ENCODE measurements at regions not wholly inside any gene's neighbourhood (a gene's known extent, or its start where the extent isn't known, plus 50 kb on each side); places are given as distances from the start of the nearest gene placed in this dataset.
"Not testable (repeated sequence)": the region's sequence is repeated elsewhere in the genome, so short reads cannot be mapped to it uniquely, and the experiment has no call there.

DNA sequence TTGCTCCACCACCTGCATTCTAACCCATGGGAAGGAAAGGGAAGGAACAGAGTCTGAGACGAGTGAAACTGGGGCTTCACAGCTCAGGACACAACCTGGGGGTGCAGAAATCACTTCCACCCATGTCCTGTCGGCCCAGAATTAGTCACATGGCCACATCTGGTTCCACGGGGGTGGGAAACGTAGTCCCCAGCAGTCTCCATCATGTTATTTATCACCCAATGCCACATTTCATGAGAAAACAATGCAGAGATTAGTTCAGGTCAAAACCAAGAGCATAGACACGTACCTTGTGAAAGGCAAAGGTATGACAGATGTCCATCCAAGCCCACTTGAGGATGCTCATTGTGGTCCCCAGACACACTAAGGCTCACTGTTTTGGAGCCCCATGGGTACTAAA, 125.1 kb downstream of the MED10 start:
- Histone ChIP-seq H3K4me3 (no peak overlapping the region), H3K36me3 (no peaks in the 10 kb centered on the region), H3K9me3 (peaks cover 3% of the 10 kb centered on the region; the same call in 1 of the 2 replicates), H3K27me3 (no peaks in the 10 kb centered on the region)
- DNase-seq = no peak

DNA sequence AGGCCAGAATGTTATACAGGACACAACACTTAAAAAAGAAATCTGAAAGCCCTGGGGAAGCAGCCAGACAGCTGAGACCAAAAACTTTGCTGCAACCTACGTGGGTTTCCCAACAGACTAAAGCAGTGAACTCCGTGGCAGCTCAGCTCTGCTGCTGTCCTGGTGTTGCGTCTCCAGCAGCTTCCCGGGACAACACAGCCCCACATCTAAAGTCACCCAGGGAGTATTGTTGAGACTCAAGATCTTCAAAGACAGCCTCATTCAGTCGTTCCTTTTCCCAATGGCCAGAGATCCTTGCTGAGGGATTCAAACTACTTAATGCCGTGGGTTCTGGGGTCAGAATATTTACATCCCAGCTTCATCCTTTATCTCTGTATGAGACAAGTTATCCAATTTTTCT, 125.8 kb downstream of the MED10 start:
- no peak overlapping the region for H3K4me3 ChIP-seq
- peaks cover 3% of the 10 kb centered on the region; the same call in 1 of the 2 replicates for H3K9me3 ChIP-seq
- no peaks in the 10 kb centered on the region for H3K27me3 ChIP-seq
- no peaks in the 10 kb centered on the region for H3K36me3 ChIP-seq
- DNase-seq = no peak

- Histone ChIP-seq H3K4me3 (no peak overlapping the region), H3K27me3 (no peaks in the 10 kb centered on the region), H3K36me3 (no peaks in the 10 kb centered on the region), H3K9me3 (peaks cover 3% of the 10 kb centered on the region; the same call in 1 of the 2 replicates)
- no peak for DNase-seq
Measured at GRCh38 chr5:6251565-6252102, 126.7 kb downstream of the MED10 start.

DNA sequence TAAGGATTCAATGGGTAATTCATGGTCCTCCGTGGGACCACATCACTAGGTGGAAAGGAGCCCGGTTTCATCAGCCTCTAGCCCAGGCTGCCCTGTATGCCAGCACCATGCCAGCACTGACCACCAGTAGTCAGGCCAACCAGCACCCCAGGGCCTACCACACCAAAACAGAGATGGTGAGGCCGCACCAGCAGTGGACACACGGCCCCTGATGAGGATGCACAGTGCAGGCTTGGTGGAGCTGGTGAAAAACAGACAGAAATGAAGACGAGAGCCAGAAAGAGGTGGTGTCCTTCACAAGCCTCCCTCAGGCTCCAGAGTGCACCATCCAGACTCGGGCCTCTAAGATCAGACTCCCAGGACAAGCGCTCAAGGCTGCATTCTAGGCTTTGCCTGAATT, 128.2 kb downstream of the MED10 start:
- Histone ChIP-seq H3K9me3 (peaks cover 3% of the 10 kb centered on the region; the same call in 1 of the 2 replicates), H3K36me3 (no peaks in the 10 kb centered on the region), H3K4me3 (no peak overlapping the region), H3K27me3 (no peaks in the 10 kb centered on the region)
- no peak for DNase-seq

DNA sequence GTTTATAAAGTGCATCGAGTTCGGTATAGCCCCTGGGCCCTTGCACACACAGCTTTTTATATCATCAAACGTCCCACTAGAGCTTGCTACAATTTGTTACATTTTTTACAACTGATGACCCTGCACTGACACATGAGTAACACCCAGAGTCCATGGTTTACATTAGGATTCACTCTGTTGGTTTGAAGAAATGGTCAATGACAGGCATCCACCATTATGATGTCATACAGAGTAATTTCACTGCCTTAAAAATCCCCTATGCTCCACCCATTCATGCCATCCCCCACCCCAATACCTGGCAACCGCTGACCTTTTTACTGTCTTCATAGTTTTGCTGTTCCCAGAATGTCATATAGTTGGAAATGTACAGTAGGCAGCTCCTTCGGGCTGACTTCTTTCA, 130.2 kb downstream of the MED10 start:
- no peak overlapping the region for H3K4me3 ChIP-seq
- H3K9me3 ChIP-seq = peaks cover 3% of the 10 kb centered on the region; the same call in 1 of the 2 replicates
- no peak for DNase-seq
- H3K27me3 ChIP-seq = no peaks in the 10 kb centered on the region
- no peaks in the 10 kb centered on the region for H3K36me3 ChIP-seq

DNA sequence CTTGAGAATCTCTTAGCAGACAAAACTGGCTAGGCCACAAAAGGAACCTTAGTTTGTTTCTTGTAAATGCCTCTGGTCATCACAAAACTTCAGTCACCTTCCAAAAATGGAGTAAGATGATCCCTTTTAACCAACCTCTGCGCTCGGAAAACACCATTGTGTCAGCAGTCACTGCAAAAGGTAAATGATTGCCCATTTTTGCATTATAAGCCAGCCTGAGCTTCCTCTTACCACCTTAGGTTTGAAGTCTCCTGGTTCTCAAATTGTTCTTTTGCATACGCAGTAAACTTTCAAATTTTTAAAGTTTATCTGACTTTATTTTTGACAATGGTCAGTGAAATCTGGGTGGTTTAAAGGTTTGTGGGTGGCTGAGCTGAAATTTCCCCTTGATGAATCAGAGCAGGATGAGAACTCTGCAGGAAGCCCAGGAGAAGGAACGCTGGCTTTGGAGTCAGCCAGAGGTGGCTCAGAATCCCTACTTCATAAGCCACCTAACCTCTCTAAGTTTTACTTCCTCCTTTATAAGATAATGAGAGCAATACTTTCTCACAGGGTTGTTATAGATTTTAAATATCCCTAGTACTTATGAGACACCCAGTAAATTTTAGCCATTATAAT, 131.4 kb downstream of the MED10 start:
- H3K36me3 ChIP-seq = no peaks in the 10 kb centered on the region
- peak; percentile 30 for DNase-seq
- H3K9me3 ChIP-seq = peaks cover 3% of the 10 kb centered on the region; the same call in 1 of the 2 replicates
- no peaks in the 10 kb centered on the region for H3K27me3 ChIP-seq
- H3K4me3 ChIP-seq = no peak overlapping the region

GRCh38 chr5:6244339-6244714, 134.0 kb downstream of the MED10 start:
- Histone ChIP-seq H3K9me3 (no peaks in the 10 kb centered on the region), H3K27me3 (no peaks in the 10 kb centered on the region), H3K36me3 (no peaks in the 10 kb centered on the region), H3K4me3 (no peak overlapping the region)
- DNase-seq = no peak

- no peak overlapping the region for H3K4me3 ChIP-seq
- no peak for DNase-seq
- H3K36me3 ChIP-seq = no peaks in the 10 kb centered on the region
- H3K9me3 ChIP-seq = no peaks in the 10 kb centered on the region
- no peaks in the 10 kb centered on the region for H3K27me3 ChIP-seq
Measured at GRCh38 chr5:6243706-6244338, 134.5 kb downstream of the MED10 start.

GRCh38 chr5:6241056-6241455, 137.3 kb downstream of the MED10 start:
- not testable (repeated sequence) for H3K36me3 ChIP-seq, H3K27me3 ChIP-seq, DNase-seq, H3K4me3 ChIP-seq, H3K9me3 ChIP-seq

DNA sequence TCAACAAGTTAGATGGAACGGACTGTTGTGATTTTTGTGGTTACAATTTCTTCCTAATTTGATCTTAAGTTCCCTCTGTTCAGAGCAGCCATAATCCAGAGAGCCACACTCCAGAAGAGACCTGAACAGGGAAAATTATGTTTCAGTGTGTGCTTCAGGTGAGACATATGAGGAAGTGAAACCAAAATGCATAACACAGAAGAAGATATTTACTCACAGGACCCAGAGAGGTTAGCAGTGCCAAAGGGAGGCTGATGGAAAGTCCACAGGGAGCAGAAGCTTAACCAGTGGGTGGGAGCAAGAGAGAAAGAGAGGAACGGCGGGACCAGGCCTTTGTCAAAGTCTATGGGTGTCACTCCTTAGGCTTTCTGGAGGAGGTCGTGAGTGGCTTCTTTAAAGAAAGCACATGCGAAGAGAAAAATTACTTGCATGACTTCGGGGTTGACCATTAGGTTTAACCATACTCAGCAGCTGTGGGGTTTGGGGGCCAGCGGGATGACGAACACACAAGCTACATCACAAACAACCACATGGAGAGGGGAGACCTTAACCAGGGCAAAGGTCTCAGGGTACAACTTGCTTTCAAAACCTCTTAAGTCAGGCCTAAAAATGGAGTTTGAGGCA, 141.4 kb downstream of the MED10 start:
- DNase-seq = no peak
- H3K27me3 ChIP-seq = 0 out of 2 replicates have a peak, but pooled peaks cover under 1% of the 10 kb centered on the region
- no peak overlapping the region for H3K4me3 ChIP-seq
- no peaks in the 10 kb centered on the region for H3K9me3 ChIP-seq
- H3K36me3 ChIP-seq = no peaks in the 10 kb centered on the region

DNA sequence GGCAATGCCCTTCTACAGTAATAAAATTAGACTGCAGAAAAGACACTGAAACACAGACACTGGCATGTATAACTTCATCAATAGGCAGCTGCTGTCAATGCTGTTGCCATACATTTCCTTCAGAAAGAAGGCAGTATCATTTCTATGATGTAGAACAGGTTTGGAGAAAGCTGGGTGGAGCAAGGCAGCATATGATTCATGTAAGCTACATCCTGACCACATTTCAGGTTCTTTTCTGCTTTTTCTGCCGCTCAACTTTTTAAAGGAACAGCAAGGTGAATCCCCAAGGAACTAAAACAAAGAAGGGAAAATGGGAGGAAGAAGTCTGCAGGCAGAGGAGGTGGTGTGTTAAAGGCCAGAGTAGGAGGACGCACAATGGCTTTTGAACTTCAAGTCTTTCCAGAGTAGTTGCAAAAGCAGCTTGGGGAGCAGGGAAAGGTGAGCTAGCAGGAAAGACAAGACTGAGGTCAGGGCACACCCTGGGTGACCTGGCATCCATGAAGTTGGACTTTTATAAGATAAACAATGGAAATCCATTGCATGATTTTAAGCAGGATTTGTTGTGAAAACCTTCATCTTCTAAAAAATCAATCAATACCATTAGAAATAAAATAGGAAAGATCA, 142.1 kb downstream of the MED10 start:
- no peak for DNase-seq
- Histone ChIP-seq H3K9me3 (no peaks in the 10 kb centered on the region), H3K27me3 (0 out of 2 replicates have a peak, but pooled peaks cover 4% of the 10 kb centered on the region), H3K4me3 (no peak overlapping the region), H3K36me3 (no peaks in the 10 kb centered on the region)

GRCh38 chr5:6235726-6236125, 142.6 kb downstream of the MED10 start:
- no peaks in the 10 kb centered on the region for H3K9me3 ChIP-seq
- H3K27me3 ChIP-seq = 0 out of 2 replicates have a peak, but pooled peaks cover 7% of the 10 kb centered on the region
- no peaks in the 10 kb centered on the region for H3K36me3 ChIP-seq
- DNase-seq = no peak
- H3K4me3 ChIP-seq = no peak overlapping the region

GRCh38 chr5:6228257-6229250, 149.8 kb downstream of the MED10 start:
- DNase-seq = no peak

DNA sequence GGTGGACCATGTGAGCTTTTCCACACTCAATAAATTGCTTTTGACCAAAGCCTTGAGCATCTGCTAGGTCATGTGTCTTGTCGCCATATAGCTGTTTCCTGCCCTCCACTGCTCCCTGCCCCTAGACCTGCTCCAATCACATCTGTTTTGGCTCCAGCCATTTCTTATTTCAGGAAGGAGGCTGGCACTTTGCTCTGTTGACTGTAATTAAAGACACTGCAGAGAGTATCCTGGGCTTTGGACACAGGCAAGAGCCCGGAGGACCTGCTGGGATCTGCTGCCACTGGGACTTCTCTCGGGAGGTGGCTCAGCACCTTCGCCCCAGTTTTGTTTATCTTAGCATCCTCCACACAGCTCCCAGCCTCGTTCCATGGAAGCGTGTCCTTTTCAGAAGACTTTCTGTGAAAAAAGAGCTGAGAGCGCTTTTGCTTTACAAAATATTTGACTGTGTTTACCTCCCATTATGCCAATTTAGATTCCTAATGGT, 153.2 kb downstream of the MED10 start:
- no peak for DNase-seq
- Histone ChIP-seq H3K36me3 (no peaks in the 10 kb centered on the region), H3K9me3 (peaks cover 4% of the 10 kb centered on the region), H3K27me3 (peaks cover 2% of the 10 kb centered on the region; the same call in 1 of the 2 replicates), H3K4me3 (no peak overlapping the region)

More at GRCh38 chr5:6228257-6229250, 149.8 kb downstream of the MED10 start:
- Histone ChIP-seq H3K4me3 (no peak overlapping the region), H3K36me3 (no peaks in the 10 kb centered on the region), H3K27me3 (peaks cover 9% of the 10 kb centered on the region; the same call in 1 of the 2 replicates), H3K9me3 (no peaks in the 10 kb centered on the region)

GRCh38 chr5:6224406-6224805, 153.9 kb downstream of the MED10 start:
- H3K36me3 ChIP-seq = no peaks in the 10 kb centered on the region
- DNase-seq = no peak
- H3K9me3 ChIP-seq = peaks cover 4% of the 10 kb centered on the region
- H3K27me3 ChIP-seq = no peaks in the 10 kb centered on the region; the same call in 1 of the 2 replicates
- H3K4me3 ChIP-seq = no peak overlapping the region

DNA sequence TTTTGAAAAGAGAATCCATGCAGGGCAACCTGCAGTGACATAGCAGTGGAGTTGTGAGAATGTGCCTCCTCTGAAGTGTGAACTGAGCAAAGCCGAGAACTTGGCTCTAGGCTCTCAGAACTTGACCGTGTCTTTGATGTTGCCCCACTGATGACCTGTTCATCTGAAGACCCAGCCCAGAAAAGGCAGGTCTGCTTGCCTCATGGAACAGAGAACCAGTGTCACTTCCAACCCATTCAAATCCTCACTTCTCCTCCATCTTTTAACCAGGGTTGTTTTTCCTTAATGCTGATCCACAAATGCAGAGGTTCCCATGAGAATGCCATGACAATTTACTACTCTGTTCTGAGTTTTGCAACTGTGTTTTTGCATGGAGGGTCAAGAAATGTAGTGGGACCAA, 155.4 kb downstream of the MED10 start:
- no peaks in the 10 kb centered on the region for H3K36me3 ChIP-seq
- DNase-seq = no peak
- no peaks in the 10 kb centered on the region; the same call in 1 of the 2 replicates for H3K27me3 ChIP-seq
- peaks cover 4% of the 10 kb centered on the region for H3K9me3 ChIP-seq
- H3K4me3 ChIP-seq = no peak overlapping the region

All from MG63 (cell line).